ENCODE measurements at regions not wholly inside any gene's neighbourhood (a gene's known extent, or its start where the extent isn't known, plus 50 kb on each side); places are given as distances from the start of the nearest gene placed in this dataset.

GRCh38 chr18:5628512-5629255 is 84.9 kb upstream of the EPB41L3 start:
- Histone ChIP-seq H3K9me3 (no peaks in the 10 kb centered on the region), H3K4me3 (peak overlapping the region; percentile 66), H3K27ac (peak overlapping the region; percentile 73 to 85), H3K4me1 (no peaks in the 10 kb centered on the region), H3K27me3 (no peaks in the 10 kb centered on the region), H3K36me3 (ENCODE audit: low read depth, missing control alignments) (no peaks in the 10 kb centered on the region)
- TF ChIP-seq POLR2A (IDR thresholded peaks at IDR 0.05), result no peak
- no peak for TF ChIP-seq CTCF (IDR thresholded peaks at IDR 0.05)
- intact Hi-C loops (cut with DNase I; ENCODE audit: low total_unique reads), result no loop called here
- 0% methylated on average over 47 of the region's 90 CpGs; no CpG with 5 or more reads in 1 of the 2 donors for WGBS, 2 donors
- DNase-seq, result peak; percentile 45

GRCh38 chr18:5627776-5628511 is 84.1 kb upstream of the EPB41L3 start:
- 7 to 10% methylated on average over 21 to 27 of the region's 29 CpGs for WGBS, 2 donors
- peak; percentile 58 for DNase-seq
- intact Hi-C loops (cut with DNase I; ENCODE audit: low total_unique reads), result no loop called here
- Histone ChIP-seq H3K9me3 (no peaks in the 10 kb centered on the region), H3K4me3 (peak overlapping the region; percentile 66), H3K4me1 (no peaks in the 10 kb centered on the region), H3K27ac (peak overlapping the region; percentile 73 to 85), H3K27me3 (no peaks in the 10 kb centered on the region), H3K36me3 (ENCODE audit: low read depth, missing control alignments) (no peaks in the 10 kb centered on the region)
- TF ChIP-seq POLR2A (IDR thresholded peaks at IDR 0.05) (no peak), CTCF (IDR thresholded peaks at IDR 0.05) (no peak)

- intact Hi-C loops (cut with DNase I; ENCODE audit: low total_unique reads), result no loop called here
- no peak for DNase-seq
- WGBS, 2 donors, result 81 to 91% methylated on average over 2 of the region's 2 CpGs
Measured at GRCh38 chr18:5626130-5626880, 82.5 kb upstream of the EPB41L3 start.

GRCh38 chr18:5625076-5625475 is 81.3 kb upstream of the EPB41L3 start:
- no peak for DNase-seq
- no peak for TF ChIP-seq CTCF (IDR thresholded peaks at IDR 0.05)
- no peak for TF ChIP-seq POLR2A (IDR thresholded peaks at IDR 0.05)
- 44 to 60% methylated on average over 4 of the region's 4 CpGs for WGBS, 2 donors
- Histone ChIP-seq H3K27me3 (no peaks in the 10 kb centered on the region), H3K4me3 (no peak overlapping the region), H3K36me3 (ENCODE audit: low read depth, missing control alignments) (no peaks in the 10 kb centered on the region), H3K9me3 (no peaks in the 10 kb centered on the region), H3K27ac (peak overlapping the region in 1 of 2 donors; percentile 37), H3K4me1 (no peaks in the 10 kb centered on the region)
- intact Hi-C loops (cut with DNase I; ENCODE audit: low total_unique reads), result no loop called here

More at GRCh38 chr18:5626130-5626880, 82.5 kb upstream of the EPB41L3 start:
- Histone ChIP-seq H3K27me3 (no peaks in the 10 kb centered on the region), H3K27ac (no peak overlapping the region), H3K9me3 (no peaks in the 10 kb centered on the region), H3K4me1 (no peaks in the 10 kb centered on the region), H3K4me3 (no peak overlapping the region), H3K36me3 (ENCODE audit: low read depth, missing control alignments) (no peaks in the 10 kb centered on the region)
- TF ChIP-seq CTCF (IDR thresholded peaks at IDR 0.05) (peak in 2 of 3 experiments; percentile 19 to 30), POLR2A (IDR thresholded peaks at IDR 0.05) (no peak)
